ENCODE measurements at regions not wholly inside any gene's neighbourhood (a gene's known extent, or its start where the extent isn't known, plus 50 kb on each side); places are given as distances from the start of the nearest gene placed in this dataset.

GRCh38 chrX:22664826-22665225 is 334.9 kb upstream of the DDX53 start:
- Mint-ChIP-seq H3K9me3 (peaks cover 0 to 5% (median 0%) of the 10 kb centered on the region in 11 donors), H3K36me3 (no peaks in the 10 kb centered on the region), H3K4me1 (no peaks in the 10 kb centered on the region), H3K27ac (no peak overlapping the region), H3K27me3 (peaks cover 0 to 4% (median 0%) of the 10 kb centered on the region in 5 donors), H3K4me3 (no peak overlapping the region)
- ATAC-seq (no peak), DNase-seq (no peak)
- Histone ChIP-seq H3K4me3 (ENCODE audit: low read length) (no peak overlapping the region), H3K4me1 (ENCODE audit: control insufficient read depth in 2 of 2, insufficient read depth in 2 of 2, low read length in 2 of 2) (no peaks in the 10 kb centered on the region), H3K36me3 (ENCODE audit: control insufficient read depth in 2 of 3, insufficient read depth in 3 of 3, low read length in 3 of 3) (no peaks in the 10 kb centered on the region), H3K9me3 (ENCODE audit: control insufficient read depth in 2 of 3, low read length in 3 of 3) (no peaks in the 10 kb centered on the region), H3K27me3 (ENCODE audit: control insufficient read depth in 2 of 2, insufficient read depth in 2 of 2, low read length in 2 of 2) (no peaks in the 10 kb centered on the region), H3K27ac (ENCODE audit: low read depth, low read length) (no peak overlapping the region)
- ChIA-PET CTCF (no interaction called here), POLR2A (no interaction called here)
- intact Hi-C loops (cut with micrococcal nuclease) = no loop called here

- intact Hi-C loops (cut with micrococcal nuclease) = no loop called here
- POLR2A ChIA-PET = no interaction called here
- H3K9me3 Mint-ChIP-seq = peaks cover 0 to 5% (median 0%) of the 10 kb centered on the region in 11 donors
- no peaks in the 10 kb centered on the region for H3K36me3 ChIP-seq (ENCODE audit: control insufficient read depth in 2 of 3, insufficient read depth in 3 of 3, low read length in 3 of 3)
- no peak for ATAC-seq
- H3K27me3 ChIP-seq (ENCODE audit: control insufficient read depth in 2 of 2, insufficient read depth in 2 of 2, low read length in 2 of 2) = no peaks in the 10 kb centered on the region
- no peak overlapping the region for H3K4me3 Mint-ChIP-seq
- no peak overlapping the region for H3K4me3 ChIP-seq (ENCODE audit: low read length)
- peaks cover 0 to 4% (median 0%) of the 10 kb centered on the region in 5 donors for H3K27me3 Mint-ChIP-seq
- no peak overlapping the region for H3K27ac ChIP-seq (ENCODE audit: low read depth, low read length)
- no peaks in the 10 kb centered on the region for H3K9me3 ChIP-seq (ENCODE audit: control insufficient read depth in 2 of 3, low read length in 3 of 3)
- H3K27ac Mint-ChIP-seq = no peak overlapping the region
- DNase-seq = no peak
- CTCF ChIA-PET = no interaction called here
- no peaks in the 10 kb centered on the region for H3K36me3 Mint-ChIP-seq
- H3K4me1 Mint-ChIP-seq = no peaks in the 10 kb centered on the region
- no peaks in the 10 kb centered on the region for H3K4me1 ChIP-seq (ENCODE audit: control insufficient read depth in 2 of 2, insufficient read depth in 2 of 2, low read length in 2 of 2)
Observed at GRCh38 chrX:22665818-22666217, 333.9 kb upstream of the DDX53 start.

GRCh38 chrX:22666441-22666840 is 333.3 kb upstream of the DDX53 start:
- Mint-ChIP-seq H3K27me3 (peaks cover 0 to 4% (median 0%) of the 10 kb centered on the region in 5 donors), H3K4me3 (no peak overlapping the region), H3K27ac (no peak overlapping the region), H3K9me3 (peaks cover 0 to 5% (median 0%) of the 10 kb centered on the region in 11 donors), H3K4me1 (no peaks in the 10 kb centered on the region), H3K36me3 (no peaks in the 10 kb centered on the region)
- no peaks in the 10 kb centered on the region for H3K9me3 ChIP-seq (ENCODE audit: control insufficient read depth in 2 of 3, low read length in 3 of 3)
- no peak for ATAC-seq
- ChIA-PET POLR2A (no interaction called here), CTCF (no interaction called here)
- no peaks in the 10 kb centered on the region for H3K27me3 ChIP-seq (ENCODE audit: control insufficient read depth in 2 of 2, insufficient read depth in 2 of 2, low read length in 2 of 2)
- intact Hi-C loops (cut with micrococcal nuclease) = no loop called here
- DNase-seq = no peak
- H3K27ac ChIP-seq (ENCODE audit: low read depth, low read length) = no peak overlapping the region
- H3K4me1 ChIP-seq (ENCODE audit: control insufficient read depth in 2 of 2, insufficient read depth in 2 of 2, low read length in 2 of 2) = no peaks in the 10 kb centered on the region
- H3K4me3 ChIP-seq (ENCODE audit: low read length) = no peak overlapping the region
- no peaks in the 10 kb centered on the region for H3K36me3 ChIP-seq (ENCODE audit: control insufficient read depth in 2 of 3, insufficient read depth in 3 of 3, low read length in 3 of 3)

- H3K27me3 Mint-ChIP-seq = no peaks in the 10 kb centered on the region
- intact Hi-C loops (cut with micrococcal nuclease) = no loop called here
- peaks cover 0 to 6% (median 3%) of the 10 kb centered on the region in 11 donors for H3K9me3 Mint-ChIP-seq
- no peaks in the 10 kb centered on the region for H3K36me3 Mint-ChIP-seq
- Histone ChIP-seq H3K4me3 (ENCODE audit: low read length) (no peak overlapping the region), H3K9me3 (ENCODE audit: control insufficient read depth in 2 of 3, low read length in 3 of 3) (no peaks in the 10 kb centered on the region), H3K36me3 (ENCODE audit: control insufficient read depth in 2 of 3, insufficient read depth in 3 of 3, low read length in 3 of 3) (no peaks in the 10 kb centered on the region), H3K4me1 (ENCODE audit: control insufficient read depth in 2 of 2, insufficient read depth in 2 of 2, low read length in 2 of 2) (no peaks in the 10 kb centered on the region), H3K27me3 (ENCODE audit: control insufficient read depth in 2 of 2, insufficient read depth in 2 of 2, low read length in 2 of 2) (no peaks in the 10 kb centered on the region), H3K27ac (ENCODE audit: low read depth, low read length) (no peak overlapping the region)
- H3K27ac Mint-ChIP-seq = no peak overlapping the region
- ATAC-seq = no peak
- CTCF ChIA-PET = no interaction called here
- POLR2A ChIA-PET = no interaction called here
- H3K4me1 Mint-ChIP-seq = no peaks in the 10 kb centered on the region
- DNase-seq = no peak
- H3K4me3 Mint-ChIP-seq = no peak overlapping the region
Observed at GRCh38 chrX:22674932-22675331, 324.8 kb upstream of the DDX53 start.

- H3K27ac ChIP-seq (ENCODE audit: low read depth, low read length) = no peak overlapping the region
- Mint-ChIP-seq H3K9me3 (peaks cover 0 to 3% (median 0%) of the 10 kb centered on the region in 11 donors), H3K4me3 (no peak overlapping the region), H3K27me3 (no peaks in the 10 kb centered on the region), H3K36me3 (no peaks in the 10 kb centered on the region), H3K4me1 (no peaks in the 10 kb centered on the region), H3K27ac (no peak overlapping the region)
- no peaks in the 10 kb centered on the region for H3K36me3 ChIP-seq (ENCODE audit: control insufficient read depth in 2 of 3, insufficient read depth in 3 of 3, low read length in 3 of 3)
- ATAC-seq (no peak), DNase-seq (no peak)
- ChIA-PET CTCF (no interaction called here), POLR2A (no interaction called here)
- no peaks in the 10 kb centered on the region for H3K9me3 ChIP-seq (ENCODE audit: control insufficient read depth in 2 of 3, low read length in 3 of 3)
- H3K27me3 ChIP-seq (ENCODE audit: control insufficient read depth in 2 of 2, insufficient read depth in 2 of 2, low read length in 2 of 2) = no peaks in the 10 kb centered on the region
- no peaks in the 10 kb centered on the region for H3K4me1 ChIP-seq (ENCODE audit: control insufficient read depth in 2 of 2, insufficient read depth in 2 of 2, low read length in 2 of 2)
- no peak overlapping the region for H3K4me3 ChIP-seq (ENCODE audit: low read length)
- intact Hi-C loops (cut with micrococcal nuclease) = no loop called here
Observed at GRCh38 chrX:22686138-22686541, 313.6 kb upstream of the DDX53 start.

GRCh38 chrX:22689290-22689689 is 310.5 kb upstream of the DDX53 start:
- no peak overlapping the region for H3K27ac Mint-ChIP-seq
- H3K36me3 ChIP-seq (ENCODE audit: control insufficient read depth in 2 of 3, insufficient read depth in 3 of 3, low read length in 3 of 3) = no peaks in the 10 kb centered on the region
- no peaks in the 10 kb centered on the region for H3K9me3 ChIP-seq (ENCODE audit: control insufficient read depth in 2 of 3, low read length in 3 of 3)
- H3K4me3 ChIP-seq (ENCODE audit: low read length) = no peak overlapping the region
- peaks cover 0 to 2% (median 0%) of the 10 kb centered on the region in 11 donors for H3K9me3 Mint-ChIP-seq
- H3K36me3 Mint-ChIP-seq = no peaks in the 10 kb centered on the region
- ChIA-PET POLR2A (no interaction called here), CTCF (no interaction called here)
- no peaks in the 10 kb centered on the region for H3K27me3 Mint-ChIP-seq
- intact Hi-C loops (cut with micrococcal nuclease) = no loop called here
- H3K4me3 Mint-ChIP-seq = no peak overlapping the region
- no peaks in the 10 kb centered on the region for H3K4me1 Mint-ChIP-seq
- no peaks in the 10 kb centered on the region for H3K4me1 ChIP-seq (ENCODE audit: control insufficient read depth in 2 of 2, insufficient read depth in 2 of 2, low read length in 2 of 2)
- no peak overlapping the region for H3K27ac ChIP-seq (ENCODE audit: low read depth, low read length)
- no peak for ATAC-seq
- no peak for DNase-seq
- no peaks in the 10 kb centered on the region for H3K27me3 ChIP-seq (ENCODE audit: control insufficient read depth in 2 of 2, insufficient read depth in 2 of 2, low read length in 2 of 2)

- no peak overlapping the region for H3K4me3 Mint-ChIP-seq
- no peak overlapping the region for H3K27ac ChIP-seq (ENCODE audit: low read depth, low read length)
- ATAC-seq = no peak
- POLR2A ChIA-PET = no interaction called here
- no peaks in the 10 kb centered on the region for H3K36me3 ChIP-seq (ENCODE audit: control insufficient read depth in 2 of 3, insufficient read depth in 3 of 3, low read length in 3 of 3)
- H3K4me1 ChIP-seq (ENCODE audit: control insufficient read depth in 2 of 2, insufficient read depth in 2 of 2, low read length in 2 of 2) = no peaks in the 10 kb centered on the region
- no peak for DNase-seq
- H3K27me3 Mint-ChIP-seq = no peaks in the 10 kb centered on the region
- H3K9me3 ChIP-seq (ENCODE audit: control insufficient read depth in 2 of 3, low read length in 3 of 3) = no peaks in the 10 kb centered on the region
- intact Hi-C loops (cut with micrococcal nuclease) = no loop called here
- no peak overlapping the region for H3K27ac Mint-ChIP-seq
- H3K36me3 Mint-ChIP-seq = no peaks in the 10 kb centered on the region
- H3K27me3 ChIP-seq (ENCODE audit: control insufficient read depth in 2 of 2, insufficient read depth in 2 of 2, low read length in 2 of 2) = no peaks in the 10 kb centered on the region
- CTCF ChIA-PET = no interaction called here
- H3K4me1 Mint-ChIP-seq = no peaks in the 10 kb centered on the region
- H3K4me3 ChIP-seq (ENCODE audit: low read length) = no peak overlapping the region
- peaks cover 0 to 2% (median 0%) of the 10 kb centered on the region in 11 donors for H3K9me3 Mint-ChIP-seq
Observed at GRCh38 chrX:22690116-22690515, 309.6 kb upstream of the DDX53 start.

Measured in naive thymus-derived CD4-positive, alpha-beta T cell (primary cell).